GM12891 (cell line): ENCODE measurements at regions not wholly inside any gene's neighbourhood (a gene's known extent, or its start where the extent isn't known, plus 50 kb on each side); places are given as distances from the start of the nearest gene placed in this dataset.

Source experiments
- DNase-seq: peaks from one replicate; pipeline ENCODE4 v3.0.0; 2011; ENCODE audit warnings: low spot score; ENCODE audit not compliant: insufficient read length
- FAIRE-seq: peaks from 2 replicates; lab custom pipeline; 2011; peaks lifted over from hg19 to GRCh38; lab: Jason Lieb, UNC
- PAX5 ChIP-seq: IDR thresholded peaks from 2 replicates; pipeline ENCODE4 v1.6.1; 2011; ENCODE audit warnings: low read length, moderate library complexity, mild to moderate bottlenecking; ENCODE audit not compliant: insufficient read depth, severe bottlenecking
- POLR2A ChIP-seq: IDR thresholded peaks from 2 replicates; pipeline ENCODE4 v1.6.1; 2011; ENCODE audit warnings: low read depth, low read length, control low read depth
- POLR2AphosphoS5 ChIP-seq: IDR thresholded peaks from 2 replicates; pipeline ENCODE4 v1.6.1; 2011; ENCODE audit warnings: low read depth, low read length, control low read depth
- POU2F2 ChIP-seq: IDR thresholded peaks from 2 replicates; pipeline ENCODE4 v1.6.1; 2011; ENCODE audit warnings: low read depth, mild to moderate bottlenecking, control low read depth, low read length, moderate library complexity
- SPI1 ChIP-seq: IDR thresholded peaks from 2 replicates; pipeline ENCODE4 v1.6.1; 2011; ENCODE audit warnings: low read depth, low read length, control low read depth
- TAF1 ChIP-seq: IDR thresholded peaks from 2 replicates; pipeline ENCODE4 v1.6.1; 2011; ENCODE audit warnings: low read depth, low read length, control low read depth

GRCh38 chr9:23160491-23160890 is 665.5 kb downstream of the ELAVL2 start:
- DNase-seq (no peak), FAIRE-seq (no peak)
- no peak for TF ChIP-seq POLR2A
- TF ChIP-seq POLR2AphosphoS5, result no peak
- no peak for TF ChIP-seq POU2F2
- no peak for TF ChIP-seq PAX5
- TF ChIP-seq TAF1, result no peak

DNA sequence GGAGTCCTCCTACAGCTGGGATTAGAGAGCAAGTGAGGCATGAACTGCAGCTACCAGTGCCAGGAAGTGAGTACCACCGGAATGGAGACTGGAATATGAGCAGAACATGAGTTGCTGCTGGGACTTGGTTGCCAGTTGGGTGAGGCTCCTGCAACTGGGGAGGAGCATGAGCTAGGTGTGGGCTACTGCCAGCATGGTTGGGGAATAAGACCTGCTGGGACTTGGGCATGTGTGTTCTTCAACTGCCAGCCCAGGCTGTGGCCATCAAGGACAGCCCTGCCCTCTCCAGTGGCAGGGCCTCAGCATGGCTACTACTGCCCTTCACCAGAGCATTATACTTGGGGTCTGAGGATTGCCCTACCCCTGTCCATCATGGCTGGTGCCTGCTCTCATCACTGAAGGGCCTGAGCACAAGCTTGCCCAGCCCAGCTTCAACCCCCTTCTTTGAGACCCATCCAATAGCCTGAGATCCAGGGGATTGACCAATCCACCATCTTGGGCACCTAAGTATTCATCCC is 665.0 kb downstream of the ELAVL2 start:
- no peak for TF ChIP-seq POLR2A
- TF ChIP-seq TAF1, result no peak
- no peak for TF ChIP-seq POU2F2
- no peak for TF ChIP-seq POLR2AphosphoS5
- no peak for TF ChIP-seq SPI1
- no peak for TF ChIP-seq PAX5
- FAIRE-seq (no peak), DNase-seq (no peak)

DNA sequence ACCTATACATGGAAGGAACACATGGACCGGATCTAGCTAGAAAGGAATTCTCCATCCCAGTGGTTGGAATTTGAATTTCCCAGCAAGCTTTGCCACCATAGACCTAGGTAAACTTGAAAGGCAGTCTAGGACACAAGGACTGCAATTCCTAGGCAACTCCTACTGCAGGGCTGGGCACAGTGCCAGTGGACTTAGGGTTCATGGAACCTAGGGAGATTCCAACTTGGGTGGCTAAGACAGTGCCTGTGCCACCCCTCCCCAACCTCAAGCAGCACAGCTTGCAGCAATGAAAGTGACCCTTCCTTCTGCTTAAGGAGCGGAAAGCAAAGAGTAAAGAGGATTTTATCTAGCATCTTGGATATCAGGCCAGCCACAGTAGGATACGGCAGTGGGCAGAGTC is 663.3 kb downstream of the ELAVL2 start:
- DNase-seq, result no peak
- TF ChIP-seq POU2F2 (no peak), TAF1 (no peak), PAX5 (no peak), SPI1 (no peak), POLR2A (no peak), POLR2AphosphoS5 (no peak)
- FAIRE-seq, result no peak

DNA sequence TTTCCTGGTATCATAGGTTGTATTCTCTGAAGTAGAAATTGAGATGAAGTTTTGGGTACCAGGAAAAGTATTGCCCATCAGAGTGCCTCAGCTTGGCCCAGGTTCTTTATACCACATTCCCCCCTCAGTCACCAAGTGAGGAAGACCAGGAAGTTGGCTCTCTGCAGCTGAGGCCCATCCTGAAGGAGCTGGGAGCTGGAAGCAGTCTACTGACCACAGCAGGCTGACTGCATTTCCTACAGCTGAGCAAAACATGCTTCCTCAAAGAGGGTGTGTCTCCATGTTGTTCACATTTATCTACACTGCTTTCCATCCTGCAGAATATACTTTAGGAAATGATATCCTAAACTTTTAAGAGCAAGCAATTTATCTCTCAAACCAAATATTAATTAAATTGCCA is 654.6 kb downstream of the ELAVL2 start:
- FAIRE-seq (no peak), DNase-seq (no peak)
- TF ChIP-seq POLR2A (no peak), SPI1 (no peak), POU2F2 (no peak), PAX5 (no peak)

- FAIRE-seq (no peak), DNase-seq (no peak)
- TF ChIP-seq POU2F2 (no peak), SPI1 (no peak), PAX5 (no peak), POLR2A (no peak), POLR2AphosphoS5 (no peak), TAF1 (no peak)
Measured at GRCh38 chr9:23172206-23172605, 653.8 kb downstream of the ELAVL2 start.

DNA sequence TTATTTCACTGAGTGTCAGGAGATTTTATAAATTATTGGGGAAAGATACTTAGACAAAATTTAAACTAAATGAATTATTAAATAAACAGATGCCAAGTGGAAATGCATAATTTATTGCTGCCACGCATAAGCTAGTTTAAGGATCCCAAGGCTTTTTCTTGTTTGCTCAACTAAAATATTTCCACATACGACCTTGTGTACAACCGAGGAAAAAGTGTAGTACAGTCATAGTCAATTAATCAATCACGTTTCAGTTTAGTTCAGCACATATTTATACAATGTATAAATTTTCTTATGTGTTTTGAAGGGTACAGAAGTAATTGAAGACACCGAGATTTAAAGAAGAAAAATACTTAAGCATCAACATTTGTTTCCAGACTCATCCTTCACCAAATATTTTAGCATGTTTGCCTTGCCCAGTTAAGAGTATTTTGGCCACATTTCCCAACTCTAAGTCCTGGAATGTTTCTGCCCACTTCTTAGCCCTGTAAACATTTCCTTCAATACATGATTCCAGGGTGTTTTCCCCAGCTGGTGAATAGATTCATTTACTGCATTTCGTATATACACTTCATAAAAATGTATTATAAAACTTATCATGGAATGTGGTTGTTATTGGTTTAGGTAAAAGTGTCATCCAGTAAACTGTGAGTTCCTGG is 652.9 kb downstream of the ELAVL2 start:
- FAIRE-seq (no peak), DNase-seq (no peak)
- no peak for TF ChIP-seq POU2F2
- no peak for TF ChIP-seq PAX5
- TF ChIP-seq TAF1, result no peak
- no peak for TF ChIP-seq POLR2AphosphoS5
- no peak for TF ChIP-seq SPI1

GRCh38 chr9:23194281-23194680 is 631.8 kb downstream of the ELAVL2 start:
- FAIRE-seq, result no peak
- DNase-seq, result no peak
- TF ChIP-seq PAX5, result no peak
- no peak for TF ChIP-seq TAF1
- no peak for TF ChIP-seq POLR2AphosphoS5
- no peak for TF ChIP-seq POLR2A
- no peak for TF ChIP-seq POU2F2
- no peak for TF ChIP-seq SPI1

- TF ChIP-seq POU2F2 (no peak), PAX5 (no peak), SPI1 (no peak)
- DNase-seq, result no peak
- FAIRE-seq, result no peak
Measured at GRCh38 chr9:23215688-23216087, 610.4 kb downstream of the ELAVL2 start.

GRCh38 chr9:23219471-23219870 is 606.6 kb downstream of the ELAVL2 start:
- TF ChIP-seq POU2F2 (no peak), SPI1 (no peak), PAX5 (no peak), POLR2A (no peak), TAF1 (no peak), POLR2AphosphoS5 (no peak)
- FAIRE-seq (no peak), DNase-seq (no peak)

DNA sequence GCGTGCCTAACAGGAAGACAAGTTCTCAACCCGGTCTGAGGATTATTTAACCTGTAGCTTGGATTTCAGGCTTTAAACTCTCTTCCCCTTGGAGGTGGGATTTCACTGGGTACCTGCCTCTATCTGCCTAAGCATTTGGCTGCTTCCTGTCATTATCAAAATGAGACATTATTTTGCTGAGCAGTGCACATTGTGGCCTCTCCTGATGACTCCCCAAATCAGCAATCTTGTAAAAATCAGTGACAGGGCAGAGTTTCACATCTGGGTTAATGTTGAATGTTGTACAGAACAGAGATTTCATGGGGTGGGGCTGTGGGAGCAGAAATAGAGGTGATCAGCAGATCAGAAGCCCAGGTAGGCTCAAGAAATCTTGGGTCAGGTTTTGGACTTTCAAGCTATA is 605.9 kb downstream of the ELAVL2 start:
- FAIRE-seq (no peak), DNase-seq (no peak)
- TF ChIP-seq POLR2A, result no peak
- no peak for TF ChIP-seq POU2F2

- no peak for FAIRE-seq
Measured at GRCh38 chr9:23220957-23221356, 605.1 kb downstream of the ELAVL2 start.

More at GRCh38 chr9:23220957-23221356, 605.1 kb downstream of the ELAVL2 start:
- no peak for DNase-seq
- TF ChIP-seq TAF1, result no peak
- no peak for TF ChIP-seq POLR2AphosphoS5
- TF ChIP-seq POLR2A, result no peak
- no peak for TF ChIP-seq PAX5
- TF ChIP-seq SPI1, result no peak
- no peak for TF ChIP-seq POU2F2
